ENCODE measurements at regions not wholly inside any gene's neighbourhood (a gene's known extent, or its start where the extent isn't known, plus 50 kb on each side); places are given as distances from the start of the nearest gene placed in this dataset.

DNA sequence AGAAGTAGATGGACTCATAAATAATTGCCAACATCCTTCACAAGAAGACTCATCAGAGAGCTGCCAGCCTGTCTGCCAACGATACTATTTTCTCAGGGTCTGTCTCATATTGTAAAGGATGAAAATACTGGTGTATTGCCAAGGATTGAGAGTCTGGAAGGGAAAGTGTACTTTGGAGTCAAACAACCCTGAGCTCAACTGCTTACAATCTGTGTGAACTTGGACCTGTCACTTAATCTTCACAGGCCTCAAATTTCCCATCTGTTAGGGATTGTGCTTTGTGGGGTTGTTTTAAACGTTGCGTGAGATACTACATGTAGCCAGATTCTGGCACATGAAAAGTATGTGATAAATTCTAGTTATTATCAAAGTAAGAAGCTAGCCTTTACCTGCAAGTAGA lies 169.1 kb downstream of the LHFPL1 start:
- no peak overlapping the region for H3K23ac ChIP-seq (ENCODE audit: low read depth, low read length)
- POLR2A ChIA-PET (ENCODE audit: unreplicated experiment) = no interaction called here
- no TSS peak for BruUV-seq (replicated peaks)
- no peak overlapping the region for H2BK20ac ChIP-seq (ENCODE audit: low read depth, low read length)
- no peak overlapping the region for H3K18ac ChIP-seq (ENCODE audit: low read depth, low read length)
- H3K9ac ChIP-seq (ENCODE audit: low read depth, low read length) = no peak overlapping the region
- H3K14ac ChIP-seq (replicated peaks; ENCODE audit: low read depth, low read length) = no peak overlapping the region
- no peak overlapping the region for H3K4me3 ChIP-seq (ENCODE audit: insufficient read depth, low read depth, low read length)
- no peaks in the 10 kb centered on the region for H3K9me1 ChIP-seq (ENCODE audit: insufficient read depth, low read length)
- H4K5ac ChIP-seq (ENCODE audit: low read depth, low read length) = no peak overlapping the region
- no peak overlapping the region for H2AK9ac ChIP-seq (replicated peaks; ENCODE audit: low read depth, low read length, poor library complexity)
- DNase-seq = no peak
- H3K4me2 ChIP-seq (ENCODE audit: low read depth, low read length) = no peak overlapping the region
- no peak for ATAC-seq (ENCODE audit: low read depth)
- no peaks in the 10 kb centered on the region for H3K36me3 ChIP-seq (ENCODE audit: control insufficient read depth, insufficient read depth, low read length)
- H3K79me1 ChIP-seq (ENCODE audit: low read depth in 1 of 2, low read length in 2 of 2) = no peaks in the 10 kb centered on the region
- H2BK15ac ChIP-seq (ENCODE audit: low read depth, low read length) = no peak overlapping the region
- no CpG with 5 or more reads among the region's 3 CpGs for WGBS, 2 experiments (ENCODE audit: extremely low coverage in 2 of 2, insufficient read length in 1 of 2)
- H3K4me1 ChIP-seq (ENCODE audit: control insufficient read depth, insufficient read depth, low read length) = no peaks in the 10 kb centered on the region
- no peak overlapping the region for H3K56ac ChIP-seq (ENCODE audit: extremely low read depth, insufficient read depth, low read length)
- no peak overlapping the region for H2AK5ac ChIP-seq (ENCODE audit: low read depth, low read length)
- H4K8ac ChIP-seq (ENCODE audit: low read depth in 2 of 2, low read length in 2 of 2) = no peak overlapping the region
- H3K9me3 ChIP-seq (ENCODE audit: control insufficient read depth, insufficient read depth, low read length) = peaks cover 6% of the 10 kb centered on the region
- no peak overlapping the region for H3K4ac ChIP-seq (ENCODE audit: low read depth, low read length)
- CTCF ChIA-PET = no interaction called here
- no peak overlapping the region for H3K27ac ChIP-seq (ENCODE audit: insufficient read depth, low read length)
- no peak overlapping the region for H2BK120ac ChIP-seq (ENCODE audit: low read depth, low read length)
- dilution Hi-C loops (cut with HindIII; ENCODE audit: low sequenced_read_pairs, unreplicated experiment) (no loop called here), in situ Hi-C loops (cut with MboI; ENCODE audit: low sequenced_read_pairs) (no loop called here), intact Hi-C loops (cut with micrococcal nuclease) (loop anchor here (10.0 kb wide), 1 partner anchor 224 kb away; no protein-coding TSS in a partner anchor)
- no peak for TF ChIP-seq NFE2L2 (IDR thresholded peaks at IDR 0.05; ENCODE audit: low read depth, low read length)
- TF ChIP-seq MAZ (IDR thresholded peaks at IDR 0.05; ENCODE audit: borderline replicate concordance, low read depth, low read length) = no peak
- TF ChIP-seq, protein P1, sequence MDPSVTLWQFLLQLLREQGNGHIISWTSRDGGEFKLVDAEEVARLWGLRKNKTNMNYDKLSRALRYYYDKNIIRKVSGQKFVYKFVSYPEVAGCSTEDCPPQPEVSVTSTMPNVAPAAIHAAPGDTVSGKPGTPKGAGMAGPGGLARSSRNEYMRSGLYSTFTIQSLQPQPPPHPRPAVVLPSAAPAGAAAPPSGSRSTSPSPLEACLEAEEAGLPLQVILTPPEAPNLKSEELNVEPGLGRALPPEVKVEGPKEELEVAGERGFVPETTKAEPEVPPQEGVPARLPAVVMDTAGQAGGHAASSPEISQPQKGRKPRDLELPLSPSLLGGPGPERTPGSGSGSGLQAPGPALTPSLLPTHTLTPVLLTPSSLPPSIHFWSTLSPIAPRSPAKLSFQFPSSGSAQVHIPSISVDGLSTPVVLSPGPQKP (IDR thresholded peaks at IDR 0.05; ENCODE audit: borderline replicate concordance, low read depth, low read length) = no peak
- TF ChIP-seq, protein P2, sequence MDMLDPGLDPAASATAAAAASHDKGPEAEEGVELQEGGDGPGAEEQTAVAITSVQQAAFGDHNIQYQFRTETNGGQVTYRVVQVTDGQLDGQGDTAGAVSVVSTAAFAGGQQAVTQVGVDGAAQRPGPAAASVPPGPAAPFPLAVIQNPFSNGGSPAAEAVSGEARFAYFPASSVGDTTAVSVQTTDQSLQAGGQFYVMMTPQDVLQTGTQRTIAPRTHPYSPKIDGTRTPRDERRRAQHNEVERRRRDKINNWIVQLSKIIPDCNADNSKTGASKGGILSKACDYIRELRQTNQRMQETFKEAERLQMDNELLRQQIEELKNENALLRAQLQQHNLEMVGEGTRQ (IDR thresholded peaks at IDR 0.05; ENCODE audit: low read depth, low read length) = no peak
- TF ChIP-seq CEBPB (IDR thresholded peaks at IDR 0.05; ENCODE audit: low read depth, low read length) = no peak
- TF ChIP-seq RCOR1 (IDR thresholded peaks at IDR 0.05; ENCODE audit: insufficient replicate concordance, low read length) = no peak
- no peak for TF ChIP-seq POLR2A (IDR thresholded peaks at IDR 0.05; ENCODE audit: low read depth, low read length)
- TF ChIP-seq, protein P3, sequence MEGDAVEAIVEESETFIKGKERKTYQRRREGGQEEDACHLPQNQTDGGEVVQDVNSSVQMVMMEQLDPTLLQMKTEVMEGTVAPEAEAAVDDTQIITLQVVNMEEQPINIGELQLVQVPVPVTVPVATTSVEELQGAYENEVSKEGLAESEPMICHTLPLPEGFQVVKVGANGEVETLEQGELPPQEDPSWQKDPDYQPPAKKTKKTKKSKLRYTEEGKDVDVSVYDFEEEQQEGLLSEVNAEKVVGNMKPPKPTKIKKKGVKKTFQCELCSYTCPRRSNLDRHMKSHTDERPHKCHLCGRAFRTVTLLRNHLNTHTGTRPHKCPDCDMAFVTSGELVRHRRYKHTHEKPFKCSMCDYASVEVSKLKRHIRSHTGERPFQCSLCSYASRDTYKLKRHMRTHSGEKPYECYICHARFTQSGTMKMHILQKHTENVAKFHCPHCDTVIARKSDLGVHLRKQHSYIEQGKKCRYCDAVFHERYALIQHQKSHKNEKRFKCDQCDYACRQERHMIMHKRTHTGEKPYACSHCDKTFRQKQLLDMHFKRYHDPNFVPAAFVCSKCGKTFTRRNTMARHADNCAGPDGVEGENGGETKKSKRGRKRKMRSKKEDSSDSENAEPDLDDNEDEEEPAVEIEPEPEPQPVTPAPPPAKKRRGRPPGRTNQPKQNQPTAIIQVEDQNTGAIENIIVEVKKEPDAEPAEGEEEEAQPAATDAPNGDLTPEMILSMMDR (conservative IDR thresholded peaks at IDR 0.05; ENCODE audit: low read depth, low read length) = no peak
- TF ChIP-seq RAD21 (IDR thresholded peaks at IDR 0.05; ENCODE audit: low read length) = no peak
- TF ChIP-seq BHLHE40 (IDR thresholded peaks at IDR 0.05; ENCODE audit: low read depth, low read length) = no peak
- no peak for TF ChIP-seq MAFK (IDR thresholded peaks at IDR 0.05; ENCODE audit: low read depth, low read length)
- no peak for TF ChIP-seq RFX5 (IDR thresholded peaks at IDR 0.05; ENCODE audit: low read depth, low read length)
- no peak for TF ChIP-seq SMC3 (IDR thresholded peaks at IDR 0.05; ENCODE audit: low read depth, low read length)
- TF ChIP-seq CHD1 (IDR thresholded peaks at IDR 0.05; ENCODE audit: low read depth, low read length) = no peak
- no peak overlapping the region for H4K91ac ChIP-seq (ENCODE audit: insufficient read depth, low read depth, low read length)
- H2BK5ac ChIP-seq (ENCODE audit: low read depth, low read length, poor library complexity, severe bottlenecking) = no peak overlapping the region
- H2AFZ ChIP-seq (replicated peaks; ENCODE audit: low read length, poor library complexity) = no peak overlapping the region
- H3K27me3 ChIP-seq (ENCODE audit: control insufficient read depth, insufficient read depth, low read length) = no peaks in the 10 kb centered on the region
- no peaks in the 10 kb centered on the region for H4K20me1 ChIP-seq (ENCODE audit: insufficient read depth, low read length)
